CD4-positive, alpha-beta T cell (primary cell): ENCODE measurements at regions not wholly inside any gene's neighbourhood (a gene's known extent, or its start where the extent isn't known, plus 50 kb on each side); places are given as distances from the start of the nearest gene placed in this dataset.
"Not testable (repeated sequence)": the region's sequence is repeated elsewhere in the genome, so short reads cannot be mapped to it uniquely, and the experiment has no call there.

Source experiments
- ATAC-seq: fragments of 200-7000 bp; cut with Tn5 transposase; one replicate; pipeline ENCODE4 v1.10.0; 2022; ENCODE audit warnings: mild to moderate bottlenecking; ENCODE audit not compliant: poor library complexity
- CTCF ChIA-PET: fragments of 350-600 bp; sonication (Branson Sonifier 250); formaldehyde crosslinking; loops from one replicate; lab custom pipeline; 2021; ENCODE audit warnings: antibody characterized with exemption, inconsistent platforms; lab: Charles Lee
- POLR2A ChIA-PET: fragments of 350-600 bp; sonication (Branson Sonifier 250); formaldehyde crosslinking; loops from one replicate; lab custom pipeline; 2021; ENCODE audit warnings: antibody characterized with exemption, inconsistent platforms; lab: Charles Lee
- DNase-seq, 14 experiments: peaks; one replicate each; pipeline ENCODE4 v3.0.0-alpha.2; 2013 to 2020; ENCODE audit warnings: mixed read lengths in 2 of 14
- H3K27ac ChIP-seq, 2 donors: one replicate each; pipeline versions ENCODE4 v1.5.1 to v1.7.0; 2013; ENCODE audit warnings: low read length in 2 of 2, low read depth in 1 of 2, mild to moderate bottlenecking in 1 of 2
- H3K27me3 ChIP-seq, 2 experiments: 1 replicate in 1 of 2; 2 replicates in 1 of 2; pipeline versions ENCODE4 v1.6.1 to v1.7.0; 2013; ENCODE audit warnings: low read length in 2 of 2, control low read depth in 1 of 2, mild to moderate bottlenecking in 1 of 2, moderate library complexity in 1 of 2; ENCODE audit not compliant: insufficient read depth in 2 of 2, control insufficient read depth in 1 of 2
- H3K36me3 ChIP-seq: one replicate; pipeline ENCODE4 v1.6.1; 2013; ENCODE audit warnings: low read length, control low read depth; ENCODE audit not compliant: insufficient read depth
- H3K4me1 ChIP-seq: one replicate; pipeline ENCODE4 v1.6.1; 2013; ENCODE audit warnings: low read length, control low read depth; ENCODE audit not compliant: insufficient read depth
- H3K4me3 ChIP-seq: one replicate; pipeline ENCODE4 v1.5.1; 2013; ENCODE audit warnings: mild to moderate bottlenecking, low read length, moderate library complexity
- H3K9me3 ChIP-seq, 2 experiments: 1 replicate in 1 of 2; 2 replicates in 1 of 2; pipeline versions ENCODE4 v1.6.1 to v1.7.0; 2013; ENCODE audit warnings: low read length in 2 of 2, mild to moderate bottlenecking in 2 of 2, control low read depth in 1 of 2, moderate library complexity in 1 of 2; ENCODE audit not compliant: control insufficient read depth in 1 of 2, insufficient read depth in 1 of 2
- H3K27ac Mint-ChIP-seq: one replicate; pipeline ENCODE4 v1.8.0; 2020; ENCODE audit warnings: mixed read lengths
- H3K27me3 Mint-ChIP-seq: one replicate; pipeline ENCODE4 v1.8.0; 2021; ENCODE audit warnings: mixed read lengths
- H3K36me3 Mint-ChIP-seq: one replicate; pipeline ENCODE4 v1.8.0; 2021; ENCODE audit warnings: low read depth, mixed read lengths
- H3K4me1 Mint-ChIP-seq: one replicate; pipeline ENCODE4 v1.8.0; 2021; ENCODE audit warnings: low read depth, mixed read lengths
- H3K4me3 Mint-ChIP-seq: one replicate; pipeline ENCODE4 v1.8.0; 2020; ENCODE audit warnings: mild to moderate bottlenecking, mixed read lengths
- H3K9me3 Mint-ChIP-seq: one replicate; pipeline ENCODE4 v1.8.0; 2020; ENCODE audit warnings: mixed read lengths
- intact Hi-C, 2 experiments: fragments of 100-400 bp; cut with DNase I in 1 of 2; cut with micrococcal nuclease in 1 of 2; formaldehyde crosslinking; loops; one replicate each; pipeline versions ENCODE4 v1.15.1 to v1.9.0; 2023 to 2025; cut with DNase I, micrococcal nuclease
- TF ChIP-seq, protein P1 (sequence below): fragments of 200-600 bp; IDR thresholded peaks from one replicate; pipeline ENCODE4 v1.8.0; 2022; ENCODE audit warnings: antibody characterized with exemption, mild to moderate bottlenecking

GRCh38 chr4:118575057-118575456, 110.1 kb upstream of the METTL14 start:
- CTCF ChIA-PET, H3K36me3 Mint-ChIP-seq: not testable (repeated sequence)

DNA sequence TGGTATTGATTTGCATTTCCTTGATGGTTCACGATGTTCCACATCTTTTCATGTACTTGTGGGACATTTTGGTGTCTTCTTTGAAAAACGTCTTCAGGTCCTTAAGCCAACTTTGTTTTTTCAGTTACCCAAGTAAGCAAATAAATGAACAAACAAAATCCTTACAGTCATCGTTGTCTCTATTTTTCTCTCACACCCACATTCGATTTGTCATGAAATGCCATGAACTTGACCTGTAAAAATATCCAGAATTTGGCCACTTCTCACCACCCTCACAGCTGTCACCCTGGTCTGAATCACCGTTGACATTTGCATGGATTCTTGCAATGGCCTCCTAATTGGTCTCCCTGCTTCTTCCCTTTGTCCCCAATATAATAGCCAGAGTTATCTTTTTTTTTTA, 109.5 kb upstream of the METTL14 start:
- POLR2A ChIA-PET, DNase-seq, H3K4me3 Mint-ChIP-seq, H3K9me3 Mint-ChIP-seq, H3K27ac ChIP-seq, intact Hi-C loops, H3K27ac Mint-ChIP-seq, H3K36me3 ChIP-seq, H3K9me3 ChIP-seq, H3K4me1 ChIP-seq, H3K4me3 ChIP-seq, H3K4me1 Mint-ChIP-seq, H3K36me3 Mint-ChIP-seq, CTCF ChIA-PET, H3K27me3 ChIP-seq, ATAC-seq: not testable (repeated sequence)
- peaks cover 11% of the 10 kb centered on the region for H3K27me3 Mint-ChIP-seq

More at GRCh38 chr4:118575057-118575456, 110.1 kb upstream of the METTL14 start:
- H3K9me3 Mint-ChIP-seq, H3K4me3 Mint-ChIP-seq, H3K27ac ChIP-seq, H3K9me3 ChIP-seq, POLR2A ChIA-PET, H3K4me3 ChIP-seq, intact Hi-C loops, H3K27me3 ChIP-seq, H3K4me1 Mint-ChIP-seq, ATAC-seq, DNase-seq, H3K4me1 ChIP-seq, H3K36me3 ChIP-seq, H3K27ac Mint-ChIP-seq: not testable (repeated sequence)
- H3K27me3 Mint-ChIP-seq: peaks cover 11% of the 10 kb centered on the region

DNA sequence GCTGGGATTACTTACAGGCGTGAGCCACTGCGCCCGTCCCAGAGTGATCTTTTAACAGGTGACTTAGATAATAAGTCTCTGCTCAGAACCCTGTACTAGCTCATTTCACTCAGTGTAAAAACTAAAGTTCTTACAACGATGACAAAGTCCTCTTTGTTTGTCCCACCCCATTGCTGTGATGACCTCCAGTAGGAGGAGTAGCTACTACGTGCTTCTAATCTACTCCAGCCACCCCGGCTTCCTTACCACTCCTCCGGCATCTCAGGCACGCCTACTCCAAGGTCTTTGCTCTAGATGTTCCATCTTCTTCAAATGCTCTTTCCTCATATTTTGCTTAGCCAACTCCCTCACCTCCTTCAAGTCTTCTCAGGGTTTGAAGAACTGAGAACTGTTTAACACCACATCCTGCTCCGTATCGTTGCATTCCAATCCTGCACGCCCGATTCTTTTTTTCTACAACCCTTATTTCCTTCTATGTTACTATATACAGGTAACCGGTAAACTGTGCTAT, 108.4 kb upstream of the METTL14 start:
- POLR2A ChIA-PET, H3K36me3 ChIP-seq, H3K4me1 Mint-ChIP-seq, H3K27ac ChIP-seq, CTCF ChIA-PET, H3K36me3 Mint-ChIP-seq, intact Hi-C loops, DNase-seq, H3K27ac Mint-ChIP-seq, H3K4me3 Mint-ChIP-seq, H3K9me3 ChIP-seq, H3K4me1 ChIP-seq, H3K4me3 ChIP-seq, H3K9me3 Mint-ChIP-seq, H3K27me3 ChIP-seq, ATAC-seq: not testable (repeated sequence)
- H3K27me3 Mint-ChIP-seq: peaks cover 16% of the 10 kb centered on the region

- no peak overlapping the region for H3K4me3 Mint-ChIP-seq
- Histone ChIP-seq H3K27ac (no peak overlapping the region), H3K4me3 (no peak overlapping the region), H3K27me3 (peaks cover 4 to 35% of the 10 kb centered on the region in 2 experiments), H3K4me1 (no peaks in the 10 kb centered on the region), H3K9me3 (peaks cover 0 to 3% of the 10 kb centered on the region in 2 experiments), H3K36me3 (no peaks in the 10 kb centered on the region)
- H3K36me3 Mint-ChIP-seq: no peaks in the 10 kb centered on the region
- CTCF ChIA-PET: no interaction called here
- no peaks in the 10 kb centered on the region for H3K9me3 Mint-ChIP-seq
- no peak overlapping the region for H3K27ac Mint-ChIP-seq
- TF ChIP-seq, protein P1, sequence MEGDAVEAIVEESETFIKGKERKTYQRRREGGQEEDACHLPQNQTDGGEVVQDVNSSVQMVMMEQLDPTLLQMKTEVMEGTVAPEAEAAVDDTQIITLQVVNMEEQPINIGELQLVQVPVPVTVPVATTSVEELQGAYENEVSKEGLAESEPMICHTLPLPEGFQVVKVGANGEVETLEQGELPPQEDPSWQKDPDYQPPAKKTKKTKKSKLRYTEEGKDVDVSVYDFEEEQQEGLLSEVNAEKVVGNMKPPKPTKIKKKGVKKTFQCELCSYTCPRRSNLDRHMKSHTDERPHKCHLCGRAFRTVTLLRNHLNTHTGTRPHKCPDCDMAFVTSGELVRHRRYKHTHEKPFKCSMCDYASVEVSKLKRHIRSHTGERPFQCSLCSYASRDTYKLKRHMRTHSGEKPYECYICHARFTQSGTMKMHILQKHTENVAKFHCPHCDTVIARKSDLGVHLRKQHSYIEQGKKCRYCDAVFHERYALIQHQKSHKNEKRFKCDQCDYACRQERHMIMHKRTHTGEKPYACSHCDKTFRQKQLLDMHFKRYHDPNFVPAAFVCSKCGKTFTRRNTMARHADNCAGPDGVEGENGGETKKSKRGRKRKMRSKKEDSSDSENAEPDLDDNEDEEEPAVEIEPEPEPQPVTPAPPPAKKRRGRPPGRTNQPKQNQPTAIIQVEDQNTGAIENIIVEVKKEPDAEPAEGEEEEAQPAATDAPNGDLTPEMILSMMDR: no peak
- intact Hi-C loops: loop anchor here in 1 of 2 experiments (5.0 to 10.0 kb wide), 2 partner anchors 250 to 313 kb away; partner anchors contain the start of gene SEC24D
- POLR2A ChIA-PET: no interaction called here
- no peaks in the 10 kb centered on the region for H3K4me1 Mint-ChIP-seq
- ATAC-seq: no peak
- H3K27me3 Mint-ChIP-seq: peaks cover 63% of the 10 kb centered on the region
- DNase-seq: no peak
Measured at GRCh38 chr4:118585015-118585414, 100.2 kb upstream of the METTL14 start.
